DND-41 (cell line): ENCODE measurements at regions not wholly inside any gene's neighbourhood (a gene's known extent, or its start where the extent isn't known, plus 50 kb on each side); places are given as distances from the start of the nearest gene placed in this dataset.

Experiments used
- CTCF ChIP-seq: IDR thresholded peaks from 2 replicates; pipeline ENCODE4 v1.5.1; 2012; ENCODE audit warnings: borderline replicate concordance, low read length, moderate library complexity, mild to moderate bottlenecking; ENCODE audit not compliant: poor library complexity, severe bottlenecking; ENCODE audit errors: extremely low read depth
- EZH2 ChIP-seq: IDR thresholded peaks from 3 replicates; pipeline ENCODE4 v1.6.1; 2012; ENCODE audit warnings: borderline replicate concordance, low read depth, mild to moderate bottlenecking, moderate library complexity, low read length, inconsistent platforms; ENCODE audit not compliant: severe bottlenecking

GRCh38 chr1:81052162-81052561, 748.6 kb upstream of the ADGRL2 start:
- no peak for TF ChIP-seq CTCF
- no peak for TF ChIP-seq EZH2
